PC-3 (cell line): ENCODE measurements at regions not wholly inside any gene's neighbourhood (a gene's known extent, or its start where the extent isn't known, plus 50 kb on each side); places are given as distances from the start of the nearest gene placed in this dataset.

ENCODE experiments used
- CTCF ChIP-seq: fragments of 300-600 bp; sonication (generic); conservative IDR thresholded peaks from 2 replicates; pipeline ENCODE4 v1.5.1; 2017; ENCODE audit warnings: antibody characterized with exemption, low read depth, mild to moderate bottlenecking, low read length
- EZH2 ChIP-seq: fragments of 300-600 bp; sonication (generic); IDR thresholded peaks from one replicate; pipeline ENCODE4 v1.6.1; 2017; ENCODE audit warnings: antibody characterized with exemption, mild to moderate bottlenecking, low read length; ENCODE audit not compliant: unreplicated experiment
- EZH2phosphoT487 ChIP-seq: fragments of 300-600 bp; sonication (generic); IDR thresholded peaks from 2 replicates; pipeline ENCODE4 v1.6.1; 2018; ENCODE audit warnings: mild to moderate bottlenecking, antibody characterized with exemption, low read length, borderline replicate concordance

- no peak for TF ChIP-seq CTCF
- TF ChIP-seq EZH2 = no peak
- no peak for TF ChIP-seq EZH2phosphoT487
These were observed 230.4 kb downstream of the BUD13 start for GRCh38 chr11:116542406-116542805.
